ENCODE measurements at regions not wholly inside any gene's neighbourhood (a gene's known extent, or its start where the extent isn't known, plus 50 kb on each side); places are given as distances from the start of the nearest gene placed in this dataset.
A peak's percentile ranks its signal among the peaks of the same experiment; 100 is the strongest.

- no peak overlapping the region for H3K4me3 ChIP-seq (ENCODE audit: low read depth, low read length, poor library complexity, severe bottlenecking)
- no peaks in the 10 kb centered on the region for H3K36me3 ChIP-seq (ENCODE audit: insufficient read depth, low read length, poor library complexity, severe bottlenecking)
- intact Hi-C loops (cut with micrococcal nuclease; ENCODE audit: unreplicated experiment) = no loop called here
- ChIA-PET CTCF (no interaction called here), POLR2A (ENCODE audit: low non-redundant PET) (no interaction called here)
- no peak overlapping the region for H3K27ac ChIP-seq (ENCODE audit: low read depth, low read length, poor library complexity, severe bottlenecking)
- TF ChIP-seq EZH2 (IDR thresholded peaks at IDR 0.05; ENCODE audit: borderline replicate concordance, low read depth, low read length, poor library complexity, severe bottlenecking) (no peak), CTCF (conservative IDR thresholded peaks at IDR 0.05; ENCODE audit: low read depth, low read length) (no peak)
- peaks cover under 1% of the 10 kb centered on the region for H3K27me3 ChIP-seq (replicated peaks; ENCODE audit: insufficient read depth, low read depth, low read length, poor library complexity)
- H3K4me1 ChIP-seq (ENCODE audit: insufficient read depth, low read length, poor library complexity, severe bottlenecking) = no peaks in the 10 kb centered on the region
- no peaks in the 10 kb centered on the region for H3K9me3 ChIP-seq (ENCODE audit: low read depth, low read length, poor library complexity, severe bottlenecking)
- BruUV-seq (replicated peaks) = no TSS peak
- no peak for DNase-seq (ENCODE audit: low spot score)
Measured at GRCh38 chr13:71924931-71925330, 57.9 kb upstream of the DACH1 start.

- no TSS peak for BruUV-seq (replicated peaks)
- no peaks in the 10 kb centered on the region for H3K9me3 ChIP-seq (ENCODE audit: low read depth, low read length, poor library complexity, severe bottlenecking)
- H3K4me3 ChIP-seq (ENCODE audit: low read depth, low read length, poor library complexity, severe bottlenecking) = no peak overlapping the region
- H3K36me3 ChIP-seq (ENCODE audit: insufficient read depth, low read length, poor library complexity, severe bottlenecking) = no peaks in the 10 kb centered on the region
- H3K27me3 ChIP-seq (replicated peaks; ENCODE audit: insufficient read depth, low read depth, low read length, poor library complexity) = peaks cover 15% of the 10 kb centered on the region
- intact Hi-C loops (cut with micrococcal nuclease; ENCODE audit: unreplicated experiment) = no loop called here
- TF ChIP-seq CTCF (conservative IDR thresholded peaks at IDR 0.05; ENCODE audit: low read depth, low read length) = no peak
- TF ChIP-seq EZH2 (IDR thresholded peaks at IDR 0.05; ENCODE audit: borderline replicate concordance, low read depth, low read length, poor library complexity, severe bottlenecking) = no peak
- no peaks in the 10 kb centered on the region for H3K4me1 ChIP-seq (ENCODE audit: insufficient read depth, low read length, poor library complexity, severe bottlenecking)
- POLR2A ChIA-PET (ENCODE audit: low non-redundant PET) = no interaction called here
- no peak overlapping the region for H3K27ac ChIP-seq (ENCODE audit: low read depth, low read length, poor library complexity, severe bottlenecking)
- CTCF ChIA-PET = no interaction called here
- DNase-seq (ENCODE audit: low spot score) = peak; percentile 1
Measured at GRCh38 chr13:71922194-71922593, 55.2 kb upstream of the DACH1 start.
